ENCODE measurements at regions not wholly inside any gene's neighbourhood (a gene's known extent, or its start where the extent isn't known, plus 50 kb on each side); places are given as distances from the start of the nearest gene placed in this dataset.

- TF ChIP-seq ZNF318 (IDR thresholded peaks at IDR 0.05; ENCODE audit: borderline replicate concordance in 1 of 2, low read depth in 1 of 2) (no peak), ATF1 (CRISPR knock-in tag; IDR thresholded peaks at IDR 0.05) (no peak), ATF1 (tag; IDR thresholded peaks at IDR 0.05) (no peak), SMAD4 (CRISPR knock-in tag; conservative IDR thresholded peaks at IDR 0.05) (no peak), SRSF3 (IDR thresholded peaks at IDR 0.05; ENCODE audit: insufficient read depth, low read length) (no peak), ZC3H4 (CRISPR knock-in tag; IDR thresholded peaks at IDR 0.05; ENCODE audit: borderline replicate concordance) (no peak), ZZZ3 (IDR thresholded peaks at IDR 0.05) (no peak)
Measured at GRCh38 chr20:63115651-63116411, 100.1 kb downstream of the YTHDF1 start (continued).

All from K562 (cell line).